Neuronal stem cell (in vitro differentiated cells): ENCODE measurements at regions not wholly inside any gene's neighbourhood (a gene's known extent, or its start where the extent isn't known, plus 50 kb on each side); places are given as distances from the start of the nearest gene placed in this dataset.
"Not testable (repeated sequence)": the region's sequence is repeated elsewhere in the genome, so short reads cannot be mapped to it uniquely, and the experiment has no call there.

ENCODE experiments used
- DNase-seq: peaks from one replicate; pipeline ENCODE4 v3.0.0-alpha.2; 2013; ENCODE audit warnings: low spot score
- H2AFZ ChIP-seq: one replicate; pipeline ENCODE4 v1.6.1; 2013; ENCODE audit warnings: mild to moderate bottlenecking, low read length, inconsistent platforms
- H2AK5ac ChIP-seq: 2 replicates; pipeline ENCODE4 v1.6.1; 2013; ENCODE audit warnings: low read depth, mild to moderate bottlenecking, inconsistent platforms, low read length, moderate library complexity, mixed read lengths
- H2BK120ac ChIP-seq: 2 replicates; pipeline ENCODE4 v1.6.1; 2013; ENCODE audit warnings: low read depth, mild to moderate bottlenecking, inconsistent platforms, low read length, moderate library complexity, mixed read lengths
- H2BK12ac ChIP-seq: one replicate; pipeline ENCODE4 v1.6.1; 2013; ENCODE audit warnings: low read length, inconsistent platforms
- H2BK15ac ChIP-seq: 2 replicates; pipeline ENCODE4 v1.6.1; 2013; ENCODE audit warnings: mild to moderate bottlenecking, low read length, inconsistent platforms, mixed read lengths
- H2BK5ac ChIP-seq: one replicate; pipeline ENCODE4 v1.6.1; 2013; ENCODE audit warnings: inconsistent platforms, mild to moderate bottlenecking, low read length, moderate library complexity
- H3K14ac ChIP-seq: one replicate; pipeline ENCODE4 v1.6.1; 2013; ENCODE audit warnings: low read length, inconsistent platforms
- H3K18ac ChIP-seq: 2 replicates; pipeline ENCODE4 v1.6.1; 2013; ENCODE audit warnings: low read length, inconsistent platforms
- H3K23ac ChIP-seq: 2 replicates; pipeline ENCODE4 v1.6.1; 2013; ENCODE audit warnings: low read depth, mild to moderate bottlenecking, mixed read lengths, low read length, inconsistent platforms; ENCODE audit not compliant: poor library complexity
- H3K27ac ChIP-seq: replicated peaks from 3 replicates; pipeline ENCODE4 v1.5.1; 2013; ENCODE audit warnings: low read length, inconsistent platforms
- H3K27me3 ChIP-seq, 3 experiments: 2 replicates each; pipeline ENCODE4 v1.6.1; 2013; ENCODE audit warnings: low read length in 3 of 3, mild to moderate bottlenecking in 2 of 3, inconsistent platforms in 1 of 3, low read depth in 1 of 3, mixed read lengths in 1 of 3, moderate library complexity in 1 of 3; ENCODE audit not compliant: control insufficient read depth in 3 of 3, insufficient read depth in 3 of 3
- H3K36me3 ChIP-seq, 2 donors: replicated peaks in 1 of 2; 2 replicates each; pipeline ENCODE4 v1.6.1; 2013; ENCODE audit warnings: low read length in 2 of 2; ENCODE audit not compliant: control insufficient read depth in 2 of 2, insufficient read depth in 2 of 2
- H3K4ac ChIP-seq: 2 replicates; pipeline ENCODE4 v1.6.1; 2013; ENCODE audit warnings: inconsistent platforms, mild to moderate bottlenecking, low read length, moderate library complexity
- H3K4me1 ChIP-seq, 2 donors: 1 replicate in 1 of 2; 2 replicates in 1 of 2; pipeline ENCODE4 v1.6.1; 2013; ENCODE audit warnings: low read length in 2 of 2, low read depth in 1 of 2; ENCODE audit not compliant: control insufficient read depth in 2 of 2, insufficient read depth in 1 of 2
- H3K4me2 ChIP-seq: one replicate; pipeline ENCODE4 v1.6.1; 2013; ENCODE audit warnings: mild to moderate bottlenecking, low read length, inconsistent platforms; ENCODE audit not compliant: insufficient read depth, poor library complexity, severe bottlenecking
- H3K4me3 ChIP-seq, 2 donors: 2 replicates each; pipeline ENCODE4 v1.5.1; 2013; ENCODE audit warnings: low read length in 2 of 2, mild to moderate bottlenecking in 2 of 2, inconsistent platforms in 1 of 2, moderate library complexity in 1 of 2
- H3K79me1 ChIP-seq: one replicate; pipeline ENCODE4 v1.6.1; 2013; ENCODE audit warnings: low read depth, mild to moderate bottlenecking, inconsistent platforms, low read length, moderate library complexity
- H3K9ac ChIP-seq: one replicate; pipeline ENCODE4 v1.6.1; 2013; ENCODE audit warnings: mild to moderate bottlenecking, low read depth, low read length, inconsistent platforms; ENCODE audit not compliant: poor library complexity
- H3K9me3 ChIP-seq, 2 donors: replicated peaks in 1 of 2; 2 replicates each; pipeline versions ENCODE3 to v1.6.1; 2013; ENCODE audit warnings: low read length in 2 of 2, mild to moderate bottlenecking in 2 of 2, inconsistent platforms in 1 of 2, low read depth in 1 of 2, mixed read lengths in 1 of 2, moderate library complexity in 1 of 2; ENCODE audit not compliant: control insufficient read depth in 2 of 2, insufficient read depth in 1 of 2
- H4K8ac ChIP-seq: one replicate; pipeline ENCODE4 v1.6.1; 2013; ENCODE audit warnings: low read depth, mild to moderate bottlenecking, inconsistent platforms, low read length, moderate library complexity
- H4K91ac ChIP-seq: one replicate; pipeline ENCODE4 v1.6.1; 2013; ENCODE audit warnings: low read length, low read depth, mild to moderate bottlenecking, inconsistent platforms; ENCODE audit not compliant: poor library complexity
- WGBS, 2 donors: extraction: QIAGEN DNeasy Blood & Tissue Kit; methylation state at CpG; one replicate each; pipeline ENCODE4 v1.1.7; 2013; ENCODE audit warnings: missing lambda C conversion rate in 2 of 2, mixed read lengths in 1 of 2; ENCODE audit not compliant: insufficient read length in 2 of 2, insufficient replicate concordance in 1 of 2; ENCODE audit errors: extremely low coverage in 2 of 2; 5-methylcytosine and 5-hydroxymethylcytosine counted together

DNA sequence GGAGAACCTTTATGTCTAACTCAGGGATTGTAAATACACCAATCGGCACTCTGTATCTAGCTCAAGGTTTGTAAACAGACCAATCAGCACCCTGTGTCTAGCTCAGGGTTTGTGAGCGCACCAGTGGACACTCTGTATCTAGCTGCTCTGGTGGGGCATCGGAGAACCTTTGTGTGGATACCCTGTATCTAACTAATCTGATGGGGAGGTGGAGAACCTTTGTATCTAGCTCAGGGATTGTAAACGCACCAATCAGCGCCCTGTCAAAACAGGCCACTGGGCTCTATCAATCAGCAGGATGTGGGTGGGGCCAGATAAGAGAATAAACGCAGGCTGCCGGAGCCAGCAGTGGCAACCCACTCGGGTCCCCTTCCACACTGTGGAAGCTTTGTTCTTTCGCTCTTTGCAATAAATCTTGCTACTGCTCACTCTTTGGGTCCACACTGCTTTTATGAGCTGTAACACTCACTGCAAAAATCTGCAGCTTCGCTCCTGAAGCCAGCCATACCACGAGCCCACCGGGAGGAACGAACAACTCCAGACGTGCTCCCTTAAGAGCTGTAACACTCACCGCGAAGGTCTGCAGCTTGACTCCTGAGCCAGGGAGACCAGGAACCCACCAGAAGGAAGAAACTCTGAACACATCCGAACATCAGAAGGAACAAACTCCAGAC, 1673.2 kb upstream of the B3GALT2 start:
- H4K8ac ChIP-seq, H3K23ac ChIP-seq, H3K79me1 ChIP-seq, DNase-seq, H3K4ac ChIP-seq, H4K91ac ChIP-seq, H2BK120ac ChIP-seq, H3K36me3 ChIP-seq, H3K27me3 ChIP-seq, H3K4me2 ChIP-seq, H3K14ac ChIP-seq, H3K18ac ChIP-seq, H2AK5ac ChIP-seq, H3K9ac ChIP-seq, H3K4me3 ChIP-seq, H2AFZ ChIP-seq, H3K4me1 ChIP-seq, H3K27ac ChIP-seq, H3K9me3 ChIP-seq, H2BK12ac ChIP-seq, H2BK15ac ChIP-seq, H2BK5ac ChIP-seq: not testable (repeated sequence)
- WGBS, 2 donors: no CpG with 5 or more reads among the region's 17 CpGs

DNA sequence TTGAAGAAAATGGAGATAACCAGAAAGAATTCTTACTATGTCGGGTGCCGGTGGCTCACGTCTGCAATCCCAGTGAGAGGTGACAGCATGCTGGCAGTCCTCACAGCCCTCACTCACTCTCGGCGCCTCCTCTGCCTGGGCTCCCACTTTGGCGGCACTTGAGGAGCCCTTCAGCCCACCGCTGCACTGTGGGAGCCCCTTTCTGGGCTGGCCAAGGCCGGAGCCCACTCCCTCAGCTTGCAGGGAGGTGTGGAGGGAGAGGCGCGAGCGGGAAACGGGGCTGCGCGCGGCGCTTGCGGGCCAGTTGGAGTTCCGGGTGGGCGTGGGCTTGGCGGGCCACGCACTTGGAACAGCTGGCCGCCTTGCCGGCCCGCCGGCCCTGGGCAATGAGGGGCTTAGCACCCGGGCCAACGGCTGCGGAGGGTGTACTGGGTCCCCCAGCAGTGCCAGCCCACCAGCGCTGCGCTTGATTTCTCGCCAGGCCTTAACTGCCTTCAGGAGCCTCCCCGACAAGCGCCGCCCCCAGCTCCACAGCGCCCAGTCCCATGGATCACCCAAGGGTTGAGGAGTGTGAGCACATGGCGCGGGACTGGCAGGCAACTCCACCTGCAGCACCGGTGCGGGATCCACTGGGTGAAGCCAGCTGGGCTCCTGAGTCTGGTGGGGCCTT, 1672.5 kb upstream of the B3GALT2 start:
- H3K4me3 ChIP-seq, H3K18ac ChIP-seq, H4K91ac ChIP-seq, H2AFZ ChIP-seq, H2BK12ac ChIP-seq, H4K8ac ChIP-seq, H3K27ac ChIP-seq, H3K9ac ChIP-seq, H3K9me3 ChIP-seq, DNase-seq, H2BK120ac ChIP-seq, H3K36me3 ChIP-seq, H2BK15ac ChIP-seq, H2AK5ac ChIP-seq, H3K14ac ChIP-seq, H3K23ac ChIP-seq, H3K4me1 ChIP-seq, H3K4ac ChIP-seq, H3K79me1 ChIP-seq, H2BK5ac ChIP-seq, H3K4me2 ChIP-seq, H3K27me3 ChIP-seq: not testable (repeated sequence)
- WGBS, 2 donors: no CpG with 5 or more reads among the region's 39 CpGs

DNA sequence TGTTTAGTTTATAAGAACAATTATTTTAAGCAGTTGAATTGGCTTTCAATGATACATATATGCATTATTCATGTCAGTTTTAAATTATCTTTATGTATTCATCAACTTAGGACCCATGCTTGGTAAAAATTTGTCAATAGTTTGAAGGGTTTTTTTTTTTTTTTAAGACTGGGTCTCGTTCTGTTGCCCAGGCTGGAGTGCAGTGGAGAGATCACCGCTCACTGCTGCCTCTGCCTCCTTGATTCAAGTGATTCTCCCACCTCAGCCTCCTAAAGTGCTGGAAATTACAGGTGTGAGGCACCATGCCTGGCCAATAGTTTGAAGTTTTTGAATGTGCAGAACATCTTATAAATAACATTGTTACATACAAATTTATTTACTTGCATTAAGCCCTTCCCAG, 1671.0 kb upstream of the B3GALT2 start:
- WGBS, 2 donors: no CpG with 5 or more reads among the region's 2 CpGs

DNA sequence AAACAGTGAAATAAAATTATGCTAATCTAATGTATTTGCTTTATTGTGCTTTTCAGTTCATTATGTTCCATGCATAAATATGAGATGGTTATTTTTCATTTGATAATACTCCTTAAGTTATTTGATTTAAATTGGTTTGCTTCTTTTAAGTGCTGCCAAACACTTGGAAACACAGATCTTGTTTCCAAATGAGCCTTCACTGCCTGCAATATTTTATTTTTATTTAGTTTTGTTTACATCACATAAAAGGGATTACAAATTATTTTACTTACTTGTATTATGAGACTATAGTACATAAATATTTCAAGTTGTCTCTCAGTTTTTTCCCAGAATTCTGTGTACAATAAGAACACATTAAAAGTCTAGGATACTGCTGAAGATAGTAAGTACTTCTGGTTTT, 1662.4 kb upstream of the B3GALT2 start:
- no peak overlapping the region for H3K18ac ChIP-seq
- H3K27ac ChIP-seq: no peak overlapping the region
- H4K8ac ChIP-seq: no peak overlapping the region
- H3K36me3 ChIP-seq: no peaks in the 10 kb centered on the region
- no peaks in the 10 kb centered on the region for H3K4me1 ChIP-seq
- H3K79me1 ChIP-seq: no peaks in the 10 kb centered on the region
- H3K4me3 ChIP-seq: no peak overlapping the region
- H2AFZ ChIP-seq: no peak overlapping the region
- no peak overlapping the region for H2BK120ac ChIP-seq
- H3K4ac ChIP-seq: no peak overlapping the region
- H4K91ac ChIP-seq: no peak overlapping the region
- H3K4me2 ChIP-seq: no peak overlapping the region
- H3K23ac ChIP-seq: no peak overlapping the region
- H3K14ac ChIP-seq: no peak overlapping the region
- DNase-seq: no peak
- H3K9ac ChIP-seq: no peak overlapping the region
- no peak overlapping the region for H2BK15ac ChIP-seq
- no peaks in the 10 kb centered on the region for H3K9me3 ChIP-seq
- H3K27me3 ChIP-seq: no peaks in the 10 kb centered on the region
- H2BK12ac ChIP-seq: no peak overlapping the region
- no peak overlapping the region for H2AK5ac ChIP-seq
- H2BK5ac ChIP-seq: no peak overlapping the region

More for the DNA sequence above, 1671.0 kb upstream of the B3GALT2 start:
- DNase-seq: no peak
- Histone ChIP-seq H4K8ac (no peak overlapping the region), H2AK5ac (no peak overlapping the region), H3K4me3 (no peak overlapping the region), H3K23ac (no peak overlapping the region), H3K9ac (no peak overlapping the region), H2BK15ac (no peak overlapping the region), H3K79me1 (no peaks in the 10 kb centered on the region), H2BK12ac (no peak overlapping the region), H3K18ac (no peak overlapping the region), H3K27me3 (no peaks in the 10 kb centered on the region), H2AFZ (no peak overlapping the region), H3K9me3 (no peaks in the 10 kb centered on the region), H3K36me3 (no peaks in the 10 kb centered on the region), H2BK5ac (no peak overlapping the region), H3K4me2 (no peak overlapping the region), H3K27ac (no peak overlapping the region), H2BK120ac (no peak overlapping the region), H3K4ac (no peak overlapping the region), H3K14ac (no peak overlapping the region), H4K91ac (no peak overlapping the region), H3K4me1 (no peaks in the 10 kb centered on the region)
